SK-N-MC (cell line): ENCODE measurements at regions not wholly inside any gene's neighbourhood (a gene's known extent, or its start where the extent isn't known, plus 50 kb on each side); places are given as distances from the start of the nearest gene placed in this dataset.

ENCODE experiments used
- DNase-seq: peaks from one replicate; pipeline ENCODE4 v3.0.0-alpha.2; 2011; ENCODE audit warnings: low read depth, low spot score
- H3K27ac ChIP-seq: fragments of 200-600 bp; sonication (generic); 2 replicates; pipeline ENCODE4 v1.5.1; 2016; ENCODE audit warnings: mixed run types
- H3K36me3 ChIP-seq: fragments of 200-600 bp; sonication (generic); 2 replicates; pipeline ENCODE4 v1.6.1; 2017; ENCODE audit warnings: antibody characterized with exemption, low read length, mixed read lengths; ENCODE audit not compliant: insufficient read depth
- H3K4me3 ChIP-seq: fragments of 200-600 bp; sonication (generic); 2 replicates; pipeline ENCODE4 v1.5.1; 2016
- H3K9ac ChIP-seq: fragments of 200-600 bp; sonication (generic); 2 replicates; pipeline ENCODE4 v1.8.0; 2017; ENCODE audit warnings: mixed run types, mixed read lengths; ENCODE audit not compliant: insufficient read length
- H3K9me3 ChIP-seq: fragments of 200-600 bp; sonication (generic); 2 replicates; pipeline ENCODE4 v1.6.1; 2017; ENCODE audit warnings: low read depth, mild to moderate bottlenecking, antibody characterized with exemption, low read length, moderate library complexity, mixed read lengths
- EZH2 ChIP-seq: fragments of 200-600 bp; sonication (generic); IDR thresholded peaks from one replicate; pipeline ENCODE4 v1.6.1; 2017; ENCODE audit warnings: antibody characterized with exemption
- FOXP2 ChIP-seq: optimal IDR thresholded peaks from 2 replicates; pipeline ENCODE3; 2011; ENCODE audit warnings: mild to moderate bottlenecking, moderate library complexity; ENCODE audit not compliant: insufficient read depth; ENCODE audit errors: extremely low read length, control extremely low read depth
- POLR2AphosphoS5 ChIP-seq: IDR thresholded peaks from 2 replicates; pipeline ENCODE4 v1.6.1; 2012; ENCODE audit warnings: mild to moderate bottlenecking, low read depth, low read length, borderline replicate concordance

DNA sequence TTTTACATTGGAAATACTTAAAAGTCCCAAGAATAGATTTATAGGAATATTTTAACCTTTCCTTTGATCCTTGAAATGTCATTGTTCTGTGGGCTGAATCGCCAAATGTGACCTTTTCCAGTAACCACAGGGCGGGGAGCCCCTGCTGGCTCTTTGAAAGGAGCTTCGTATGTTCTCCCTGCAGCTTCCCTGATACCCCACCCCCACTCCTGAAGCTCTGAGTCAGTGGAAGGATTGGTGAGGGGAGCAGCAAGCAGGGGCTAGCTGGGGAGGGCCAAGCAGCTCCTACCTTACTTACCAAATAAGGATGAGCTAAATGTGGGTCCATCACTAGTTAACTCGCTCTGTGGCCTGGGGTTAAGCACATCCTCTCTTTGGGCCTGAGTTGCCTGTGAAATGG is 87.7 kb downstream of the CHST1 start:
- Histone ChIP-seq H3K9me3 (no peaks in the 10 kb centered on the region), H3K36me3 (no peaks in the 10 kb centered on the region), H3K9ac (no peak overlapping the region), H3K4me3 (no peak overlapping the region), H3K27ac (no peak overlapping the region)
- TF ChIP-seq POLR2AphosphoS5: no peak
- TF ChIP-seq FOXP2: no peak
- TF ChIP-seq EZH2: no peak
- DNase-seq: no peak

DNA sequence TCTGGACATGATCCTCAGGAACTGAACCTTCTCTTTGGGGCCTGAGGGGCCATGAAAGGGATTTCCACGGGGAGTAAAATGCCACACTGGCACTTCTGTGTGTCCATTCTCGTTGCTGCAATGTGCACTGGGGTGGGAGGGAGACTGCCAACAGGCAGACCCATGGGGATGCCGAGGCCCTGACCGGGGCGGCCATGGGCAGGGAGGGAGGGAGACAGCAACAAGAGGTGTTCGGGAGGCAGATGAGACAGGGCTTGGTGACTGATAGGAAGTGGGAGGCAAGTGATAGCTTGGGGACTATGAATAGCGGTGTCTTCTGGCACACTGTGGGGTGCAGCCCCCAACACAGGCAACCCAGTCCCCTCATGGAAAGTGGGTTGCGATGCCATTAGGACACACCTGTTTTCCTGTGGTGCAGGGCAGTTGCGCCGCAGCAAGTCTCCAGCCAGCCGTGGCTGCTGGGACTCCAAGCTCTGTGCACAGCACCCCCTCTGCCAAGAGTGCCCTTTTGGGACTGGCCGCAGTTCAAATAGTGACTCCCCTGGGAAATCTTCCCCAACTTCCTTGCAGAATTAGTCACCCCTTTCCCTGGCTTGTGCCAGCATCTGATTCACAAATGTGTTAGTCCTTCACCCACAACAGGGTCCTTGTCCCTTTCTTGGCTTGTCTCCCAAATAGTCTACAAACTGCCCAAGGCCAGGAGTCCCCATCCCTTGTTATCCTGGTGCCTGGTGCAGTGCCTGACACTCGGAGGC is 88.8 kb downstream of the CHST1 start:
- no peak for DNase-seq
- H3K4me3 ChIP-seq: no peak overlapping the region
- H3K27ac ChIP-seq: no peak overlapping the region
- no peaks in the 10 kb centered on the region for H3K9me3 ChIP-seq
- no peaks in the 10 kb centered on the region for H3K36me3 ChIP-seq
- TF ChIP-seq EZH2: no peak
- TF ChIP-seq FOXP2: no peak
- TF ChIP-seq POLR2AphosphoS5: no peak
- no peak overlapping the region for H3K9ac ChIP-seq

DNA sequence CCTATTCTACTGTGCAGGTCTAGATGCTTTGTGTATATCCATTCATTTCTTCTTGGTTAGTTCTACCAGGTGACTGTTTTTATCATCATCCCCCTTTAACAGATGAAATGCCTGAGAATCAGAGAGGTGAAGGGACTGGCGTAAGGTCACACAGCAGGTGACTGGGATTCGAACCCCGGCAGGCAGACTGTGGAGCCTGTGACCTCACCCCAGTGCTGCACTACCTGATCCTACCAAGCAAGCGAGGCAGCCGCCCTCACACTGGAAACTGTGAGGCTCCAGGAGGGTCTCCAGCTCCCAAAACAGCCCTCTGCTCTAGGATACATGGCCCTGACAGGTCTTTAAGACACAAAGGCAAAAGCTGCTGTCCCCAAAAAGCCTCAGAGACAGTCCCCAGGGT is 91.7 kb downstream of the CHST1 start:
- no peak overlapping the region for H3K4me3 ChIP-seq
- H3K27ac ChIP-seq: no peak overlapping the region
- H3K9ac ChIP-seq: no peak overlapping the region
- H3K9me3 ChIP-seq: no peaks in the 10 kb centered on the region
- H3K36me3 ChIP-seq: no peaks in the 10 kb centered on the region
- TF ChIP-seq FOXP2 (no peak), EZH2 (no peak), POLR2AphosphoS5 (no peak)
- no peak for DNase-seq

DNA sequence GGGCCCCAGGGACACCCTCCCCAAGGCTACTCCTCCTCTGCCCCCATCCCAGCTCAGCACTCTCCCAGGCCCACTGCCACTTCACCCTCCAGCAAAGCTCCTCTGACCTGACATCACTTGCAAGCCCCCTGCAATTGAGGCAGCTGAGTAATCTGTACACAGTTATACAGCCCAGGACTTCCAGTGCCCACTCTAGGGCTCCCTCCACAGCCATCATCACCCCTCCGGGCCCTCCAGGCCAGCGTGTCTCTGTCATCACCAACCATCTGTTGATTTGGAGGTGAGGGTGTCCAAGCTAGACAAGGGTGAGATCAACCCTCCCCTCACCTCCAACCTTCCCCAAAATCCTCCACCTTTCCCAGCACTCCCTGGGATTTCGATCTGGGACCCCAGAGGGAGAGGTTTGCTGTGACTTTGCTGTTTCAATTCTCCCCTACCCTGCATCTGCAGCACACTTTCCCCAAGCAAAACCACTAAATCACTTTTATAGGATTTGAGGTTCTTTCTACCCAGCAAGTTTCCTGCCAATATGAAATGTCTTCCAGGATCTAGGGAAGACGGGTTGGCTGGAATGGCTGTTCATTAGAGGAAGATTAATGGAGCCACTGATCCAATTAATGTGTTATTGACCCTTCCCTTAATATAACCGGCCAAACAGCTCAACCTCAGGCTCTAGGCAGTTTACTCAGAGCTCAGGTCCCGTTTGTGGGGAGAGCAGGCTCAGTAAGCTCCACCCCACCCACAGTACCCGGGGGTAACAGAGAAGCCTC is 92.9 kb downstream of the CHST1 start:
- Histone ChIP-seq H3K4me3 (no peak overlapping the region), H3K27ac (no peak overlapping the region), H3K9me3 (no peaks in the 10 kb centered on the region), H3K36me3 (no peaks in the 10 kb centered on the region), H3K9ac (no peak overlapping the region)
- no peak for DNase-seq
- no peak for TF ChIP-seq FOXP2
- no peak for TF ChIP-seq POLR2AphosphoS5
- TF ChIP-seq EZH2: no peak

DNA sequence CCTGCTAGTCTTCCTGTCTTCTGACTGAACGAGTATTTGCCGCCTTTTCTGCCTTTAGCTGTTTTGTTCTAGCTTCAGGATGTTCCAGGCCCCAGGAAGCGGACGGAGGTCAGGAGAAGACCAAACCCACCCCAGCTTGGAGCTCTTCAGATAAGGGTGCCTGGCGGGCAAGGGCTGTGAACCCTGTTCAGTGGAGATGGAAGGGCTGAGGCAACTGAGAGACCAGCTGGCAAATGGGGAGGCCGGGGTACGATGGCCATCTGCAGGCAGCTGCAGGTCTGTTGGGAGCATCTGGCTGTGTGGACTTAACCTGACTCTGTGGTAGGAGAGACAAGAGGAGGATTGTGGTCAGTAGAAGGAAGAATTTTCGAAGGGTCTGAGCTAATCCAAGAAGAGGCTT is 95.6 kb downstream of the CHST1 start:
- H3K9me3 ChIP-seq: no peaks in the 10 kb centered on the region
- no peak overlapping the region for H3K27ac ChIP-seq
- TF ChIP-seq FOXP2 (no peak), POLR2AphosphoS5 (no peak), EZH2 (no peak)
- H3K4me3 ChIP-seq: no peak overlapping the region
- no peak overlapping the region for H3K9ac ChIP-seq
- no peak for DNase-seq
- no peaks in the 10 kb centered on the region for H3K36me3 ChIP-seq

- Histone ChIP-seq H3K36me3 (no peaks in the 10 kb centered on the region), H3K27ac (no peak overlapping the region), H3K9me3 (no peaks in the 10 kb centered on the region), H3K9ac (no peak overlapping the region), H3K4me3 (no peak overlapping the region)
- TF ChIP-seq EZH2 (no peak), FOXP2 (no peak)
- DNase-seq: no peak
These were observed 97.4 kb downstream of the CHST1 start for GRCh38 chr11:45568049-45568448.

GRCh38 chr11:45565446-45565988 is 99.9 kb downstream of the CHST1 start:
- DNase-seq: no peak
- Histone ChIP-seq H3K4me3 (no peak overlapping the region), H3K36me3 (no peaks in the 10 kb centered on the region), H3K9ac (no peak overlapping the region), H3K9me3 (no peaks in the 10 kb centered on the region), H3K27ac (no peak overlapping the region)
- no peak for TF ChIP-seq FOXP2

GRCh38 chr11:45563810-45564209 is 101.6 kb downstream of the CHST1 start:
- no peak overlapping the region for H3K4me3 ChIP-seq
- H3K27ac ChIP-seq: no peak overlapping the region
- no peaks in the 10 kb centered on the region for H3K9me3 ChIP-seq
- DNase-seq: no peak
- H3K9ac ChIP-seq: no peak overlapping the region
- no peaks in the 10 kb centered on the region for H3K36me3 ChIP-seq
- no peak for TF ChIP-seq FOXP2
- no peak for TF ChIP-seq POLR2AphosphoS5
- TF ChIP-seq EZH2: no peak
